Kidney (tissue), 13 donors: ENCODE measurements at regions not wholly inside any gene's neighbourhood (a gene's known extent, or its start where the extent isn't known, plus 50 kb on each side); places are given as distances from the start of the nearest gene placed in this dataset.

Experiments
- DNase-seq, 5 donors: peaks; one replicate each; pipeline ENCODE4 v3.0.0-alpha.2; 2013 to 2020
- FAIRE-seq: peaks from 2 replicates; lab custom pipeline; 2012; peaks lifted over from hg19 to GRCh38; lab: Jason Lieb, UNC
- H3K27ac ChIP-seq, 2 donors: one replicate each; pipeline ENCODE4 v1.7.0; 2013; ENCODE audit warnings: low read depth in 2 of 2, low read length in 2 of 2, inconsistent platforms in 1 of 2
- H3K27me3 ChIP-seq: one replicate; pipeline ENCODE4 v1.7.1; 2013; ENCODE audit warnings: low read length, inconsistent platforms; ENCODE audit not compliant: control insufficient read depth, insufficient read depth
- H3K36me3 ChIP-seq, 3 donors: one replicate each; pipeline versions ENCODE4 v1.7.0 to v1.7.1; 2013; ENCODE audit warnings: low read length in 3 of 3, control low read depth in 1 of 3, inconsistent platforms in 1 of 3; ENCODE audit not compliant: insufficient read depth in 3 of 3, control insufficient read depth in 2 of 3
- H3K4me1 ChIP-seq, 3 donors: one replicate each; pipeline versions ENCODE4 v1.7.0 to v1.7.1; 2013; ENCODE audit warnings: low read length in 3 of 3, inconsistent platforms in 1 of 3, low read depth in 1 of 3; ENCODE audit not compliant: control insufficient read depth in 2 of 3, insufficient read depth in 2 of 3
- H3K4me3 ChIP-seq, 3 donors: one replicate each; pipeline versions ENCODE4 v1.7.0 to v1.8.1; 2013; ENCODE audit warnings: low read length in 3 of 3, control low read depth in 1 of 3, inconsistent platforms in 1 of 3
- H3K9ac ChIP-seq, 3 donors: one replicate each; pipeline versions ENCODE4 v1.7.0 to v1.7.1; 2013; ENCODE audit warnings: low read length in 3 of 3, control low read depth in 1 of 3, inconsistent platforms in 1 of 3
- H3K9me3 ChIP-seq, 3 donors: one replicate each; pipeline versions ENCODE4 v1.7.0 to v1.7.1; 2013; ENCODE audit warnings: low read length in 3 of 3, control low read depth in 1 of 3, inconsistent platforms in 1 of 3; ENCODE audit not compliant: control insufficient read depth in 2 of 3, insufficient read depth in 1 of 3
- CTCF ChIP-seq: IDR thresholded peaks from 3 replicates; pipeline ENCODE4 v1.5.1; 2012; ENCODE audit warnings: mild to moderate bottlenecking, moderate library complexity, borderline replicate concordance; ENCODE audit not compliant: insufficient read depth; ENCODE audit errors: extremely low read depth
- intact Hi-C: fragments of 100-400 bp; cut with DNase I; formaldehyde crosslinking; loops from one replicate; pipeline ENCODE4 v1.11.1; 2022
- donor health status: control.
- donor health status: control.
- donor health status: control.
- donor health status: control.
- donor health status: control.
- donor health status: DM: yes; HTN: yes; CAD: no.
- donor health status: Normal renal cell carcinoma (clear cell type).

GRCh38 chr4:43512253-43512652 lies 619.7 kb downstream of the GRXCR1 start:
- H3K4me3 ChIP-seq, result no peak overlapping the region
- no peaks in the 10 kb centered on the region for H3K4me1 ChIP-seq
- H3K9me3 ChIP-seq, result peaks cover 0 to 2% (median 0%) of the 10 kb centered on the region in 3 donors
- no peaks in the 10 kb centered on the region for H3K27me3 ChIP-seq
- intact Hi-C loops, result no loop called here
- H3K27ac ChIP-seq, result no peak overlapping the region
- DNase-seq (no peak), FAIRE-seq (no peak)
- no peak for TF ChIP-seq CTCF
- no peak overlapping the region for H3K9ac ChIP-seq
- H3K36me3 ChIP-seq, result no peaks in the 10 kb centered on the region

- Histone ChIP-seq H3K4me1 (no peaks in the 10 kb centered on the region), H3K27ac (no peak overlapping the region), H3K27me3 (no peaks in the 10 kb centered on the region), H3K9me3 (no peaks in the 10 kb centered on the region), H3K4me3 (no peak overlapping the region), H3K9ac (no peak overlapping the region), H3K36me3 (no peaks in the 10 kb centered on the region)
- DNase-seq, result no peak
- intact Hi-C loops, result no loop called here
- TF ChIP-seq CTCF, result no peak
- FAIRE-seq, result no peak
Observed at GRCh38 chr4:43525646-43526045, 633.1 kb downstream of the GRXCR1 start.

- intact Hi-C loops, result no loop called here
- no peak overlapping the region for H3K27ac ChIP-seq
- DNase-seq (no peak), FAIRE-seq (no peak)
- H3K4me3 ChIP-seq, result no peak overlapping the region
- H3K4me1 ChIP-seq, result no peaks in the 10 kb centered on the region
- H3K9me3 ChIP-seq, result peaks cover 0 to 2% (median 0%) of the 10 kb centered on the region in 3 donors
- TF ChIP-seq CTCF, result no peak
- no peaks in the 10 kb centered on the region for H3K27me3 ChIP-seq
- H3K9ac ChIP-seq, result no peak overlapping the region
- H3K36me3 ChIP-seq, result no peaks in the 10 kb centered on the region
Observed at GRCh38 chr4:43547561-43547960, 655.0 kb downstream of the GRXCR1 start.

- Histone ChIP-seq H3K27ac (no peak overlapping the region), H3K4me3 (no peak overlapping the region), H3K9ac (no peak overlapping the region), H3K4me1 (no peaks in the 10 kb centered on the region), H3K27me3 (no peaks in the 10 kb centered on the region), H3K36me3 (no peaks in the 10 kb centered on the region), H3K9me3 (peaks cover 0 to 2% (median 0%) of the 10 kb centered on the region in 3 donors)
- intact Hi-C loops, result no loop called here
- FAIRE-seq (no peak), DNase-seq (peak in 1 of 5 donors; percentile 59)
- no peak for TF ChIP-seq CTCF
Observed at GRCh38 chr4:43550981-43551627, 658.6 kb downstream of the GRXCR1 start.
